Pancreas (tissue), 10 donors: ENCODE measurements at regions not wholly inside any gene's neighbourhood (a gene's known extent, or its start where the extent isn't known, plus 50 kb on each side); places are given as distances from the start of the nearest gene placed in this dataset.

Experiments
- ATAC-seq, 4 donors: fragments of 200-7000 bp; cut with Tn5 transposase; one replicate each; pipeline versions ENCODE4 v1.8.0 to v1.9.1; 2020; ENCODE audit warnings: mild to moderate bottlenecking in 4 of 4, moderate library complexity in 4 of 4
- DNase-seq, 6 donors: peaks; one replicate each; pipeline ENCODE4 v3.0.0-alpha.2; 2020
- FAIRE-seq: peaks from 2 replicates; lab custom pipeline; 2012; peaks lifted over from hg19 to GRCh38; lab: Jason Lieb, UNC
- H3K27ac ChIP-seq, 4 donors: fragments of 200-600 bp; sonication (generic); 1 replicate in 3 of 4; 2 replicates in 1 of 4; pipeline versions ENCODE4 v1.5.0 to v1.8.0; 2020
- H3K27me3 ChIP-seq, 4 donors: fragments of 200-600 bp; one replicate each; pipeline ENCODE4 v1.8.0; 2021
- H3K36me3 ChIP-seq, 3 donors: fragments of 200-600 bp; sonication (generic) in 1 of 3; one replicate each; pipeline versions ENCODE4 v1.5.0 to v1.8.0; 2020 to 2021
- H3K4me1 ChIP-seq, 3 donors: fragments of 200-600 bp; one replicate each; pipeline ENCODE4 v1.8.0; 2021
- H3K4me3 ChIP-seq, 4 donors: fragments of 200-600 bp; sonication (generic) in 2 of 4; one replicate each; pipeline versions ENCODE4 v1.5.0 to v1.8.0; 2020 to 2021
- H3K9me3 ChIP-seq, 4 donors: fragments of 200-600 bp; one replicate each; pipeline ENCODE4 v1.8.0; 2021
- WGBS, 2 donors: extraction: QIAGEN DNeasy Blood & Tissue Kit; methylation state at CpG; one replicate each; pipeline ENCODE4 v1.1.7; 2013; 5-methylcytosine and 5-hydroxymethylcytosine counted together
- intact Hi-C, 3 donors: fragments of 100-400 bp; cut with DNase I; formaldehyde crosslinking; loops; one replicate each; pipeline versions ENCODE4 v1.11.1 to v1.14.2; 2022
- TF ChIP-seq, protein P1 (sequence below), 4 donors: fragments of 200-600 bp; sonication (generic) in 3 of 4; IDR thresholded peaks; one replicate each; pipeline versions ENCODE4 v1.5.0 to v1.8.0; 2021; ENCODE audit warnings: antibody characterized with exemption in 4 of 4
- donor health status: healthy with polysubstance abuse.
- donor health status: DM: no; HTN: no; CAD: no; lungs with moderate emphysema.
- donor health status: DM: no; HTN: no; CAD: no.
- donor health status: control.
- donor health status: control.
- donor health status: Bipolar disorder and iron deficiency.
- donor health status: DM: yes; HTN: yes; CAD: no.
- donor health status: DM: no; HTN: no; CAD: no.
- donor health status: DM: no; HTN: no; CAD: no.
- donor health status: DM: yes; HTN: yes; CAD: no.

DNA sequence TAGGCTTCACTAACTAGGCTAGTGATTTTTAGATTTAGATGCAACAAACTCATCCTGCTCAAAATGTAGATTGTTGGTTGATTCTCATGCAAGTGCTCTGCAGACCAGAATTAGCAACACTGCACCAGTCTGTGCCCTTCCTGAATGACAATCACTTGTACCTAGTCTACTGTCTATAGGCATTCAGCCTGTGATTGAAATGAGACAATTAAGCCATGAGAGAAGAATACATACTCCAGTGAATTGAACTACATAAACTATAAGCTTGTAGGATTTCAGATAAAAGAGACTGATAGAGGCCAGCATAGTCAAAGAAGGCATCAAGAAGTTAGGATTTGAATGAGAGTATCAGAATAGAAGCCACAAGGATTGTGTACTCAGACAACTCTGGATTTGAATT lies 138.3 kb upstream of the NRXN1 start:
- H3K4me3 ChIP-seq, result no peak overlapping the region
- intact Hi-C loops, result no loop called here
- no peak for ATAC-seq
- no peaks in the 10 kb centered on the region for H3K4me1 ChIP-seq
- H3K27me3 ChIP-seq, result no peaks in the 10 kb centered on the region
- H3K27ac ChIP-seq, result no peak overlapping the region
- no peak for DNase-seq
- TF ChIP-seq, protein P1, sequence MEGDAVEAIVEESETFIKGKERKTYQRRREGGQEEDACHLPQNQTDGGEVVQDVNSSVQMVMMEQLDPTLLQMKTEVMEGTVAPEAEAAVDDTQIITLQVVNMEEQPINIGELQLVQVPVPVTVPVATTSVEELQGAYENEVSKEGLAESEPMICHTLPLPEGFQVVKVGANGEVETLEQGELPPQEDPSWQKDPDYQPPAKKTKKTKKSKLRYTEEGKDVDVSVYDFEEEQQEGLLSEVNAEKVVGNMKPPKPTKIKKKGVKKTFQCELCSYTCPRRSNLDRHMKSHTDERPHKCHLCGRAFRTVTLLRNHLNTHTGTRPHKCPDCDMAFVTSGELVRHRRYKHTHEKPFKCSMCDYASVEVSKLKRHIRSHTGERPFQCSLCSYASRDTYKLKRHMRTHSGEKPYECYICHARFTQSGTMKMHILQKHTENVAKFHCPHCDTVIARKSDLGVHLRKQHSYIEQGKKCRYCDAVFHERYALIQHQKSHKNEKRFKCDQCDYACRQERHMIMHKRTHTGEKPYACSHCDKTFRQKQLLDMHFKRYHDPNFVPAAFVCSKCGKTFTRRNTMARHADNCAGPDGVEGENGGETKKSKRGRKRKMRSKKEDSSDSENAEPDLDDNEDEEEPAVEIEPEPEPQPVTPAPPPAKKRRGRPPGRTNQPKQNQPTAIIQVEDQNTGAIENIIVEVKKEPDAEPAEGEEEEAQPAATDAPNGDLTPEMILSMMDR (IDR thresholded peaks at IDR 0.05), result no peak
- H3K9me3 ChIP-seq, result no peaks in the 10 kb centered on the region
- no peak for FAIRE-seq
- no peaks in the 10 kb centered on the region for H3K36me3 ChIP-seq

DNA sequence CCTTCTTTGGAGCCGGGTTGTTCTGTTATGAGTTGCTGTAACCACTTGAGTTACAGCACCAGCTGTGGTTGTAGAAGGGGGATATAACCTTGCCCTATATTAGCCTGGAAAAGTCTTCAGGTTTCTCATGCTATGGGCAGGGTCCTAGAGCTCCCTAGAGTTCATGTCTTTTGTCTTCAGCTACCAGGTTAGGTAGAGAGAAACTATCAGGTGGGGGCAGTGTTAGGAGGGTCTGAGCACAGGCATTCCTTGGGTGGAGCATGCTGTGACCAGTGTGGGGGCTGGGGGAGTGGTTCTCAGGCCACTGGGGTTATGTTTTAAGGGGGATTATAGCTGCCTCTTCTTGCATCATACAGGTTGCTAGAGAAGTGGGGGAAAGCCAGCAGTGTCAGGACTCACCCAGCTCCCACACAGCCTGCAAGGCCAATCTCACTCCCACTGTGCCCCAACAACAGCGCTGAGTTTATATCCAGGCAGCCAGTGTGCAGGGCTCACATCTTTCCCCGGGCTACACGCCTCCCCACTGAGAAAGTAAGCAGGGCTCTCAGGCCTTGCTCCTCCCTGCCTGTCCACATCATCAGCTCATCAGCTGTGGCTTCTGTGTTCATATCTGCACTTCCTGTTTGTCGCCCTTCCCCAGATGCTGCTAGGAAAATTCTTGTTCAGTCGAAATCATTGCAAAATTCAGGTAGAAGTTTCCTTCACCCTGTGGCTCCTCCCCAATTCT lies 133.8 kb upstream of the NRXN1 start:
- TF ChIP-seq, protein P1 (IDR thresholded peaks at IDR 0.05), result no peak
- Histone ChIP-seq H3K4me1 (no peaks in the 10 kb centered on the region), H3K4me3 (no peak overlapping the region), H3K27ac (no peak overlapping the region), H3K9me3 (no peaks in the 10 kb centered on the region), H3K36me3 (no peaks in the 10 kb centered on the region), H3K27me3 (no peaks in the 10 kb centered on the region)
- no peak for DNase-seq
- WGBS, 2 donors, result 53 to 63% methylated on average over 6 of the region's 6 CpGs
- intact Hi-C loops, result no loop called here
- peak in 1 of 4 donors; percentile 22 for ATAC-seq
- no peak for FAIRE-seq

DNA sequence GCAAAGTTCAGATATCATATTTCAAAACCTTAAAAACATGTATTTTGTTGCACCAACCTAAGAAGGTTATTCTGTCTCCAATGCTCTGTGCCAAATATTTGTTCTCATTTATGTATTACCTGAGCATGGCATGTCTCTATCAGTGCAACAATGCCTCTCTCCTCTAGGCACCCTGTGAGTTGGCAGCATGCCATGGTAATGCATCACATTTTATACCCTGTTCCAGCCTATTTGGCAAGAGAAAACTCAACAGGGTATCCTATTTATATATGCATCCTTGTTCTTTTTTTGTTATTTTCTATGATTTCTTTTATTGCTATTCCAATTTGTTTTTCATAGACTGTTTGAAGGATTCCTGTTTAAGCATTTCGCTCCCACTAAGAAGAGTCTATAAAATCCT lies 126.3 kb upstream of the NRXN1 start:
- Histone ChIP-seq H3K9me3 (no peaks in the 10 kb centered on the region), H3K36me3 (no peaks in the 10 kb centered on the region), H3K27ac (no peak overlapping the region), H3K27me3 (no peaks in the 10 kb centered on the region), H3K4me1 (no peaks in the 10 kb centered on the region), H3K4me3 (no peak overlapping the region)
- ATAC-seq (no peak), DNase-seq (no peak), FAIRE-seq (no peak)
- intact Hi-C loops, result no loop called here
- TF ChIP-seq, protein P1 (IDR thresholded peaks at IDR 0.05), result no peak
- 97 to 99% methylated on average over 1 of the region's 1 CpG for whole genome bisulfite sequencing, 2 donors

DNA sequence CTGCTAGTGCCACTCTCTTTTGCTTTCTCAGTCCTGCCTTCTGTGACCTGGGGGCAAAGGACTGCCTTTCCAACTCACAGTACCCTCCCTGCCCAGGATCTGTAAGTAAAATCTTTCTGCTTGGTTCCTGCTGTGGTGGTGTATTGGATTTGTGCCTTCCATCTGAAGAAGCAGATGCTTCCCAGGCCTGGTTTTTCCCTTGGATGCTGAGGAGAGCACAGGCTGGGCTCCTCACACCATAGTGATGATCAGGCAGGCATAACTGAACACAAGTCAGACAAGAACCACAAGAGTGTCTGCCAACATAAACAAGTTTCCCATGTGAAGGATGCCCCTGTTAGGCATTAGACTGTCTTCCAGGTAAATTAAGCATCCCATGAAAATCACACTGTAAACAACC lies 121.3 kb upstream of the NRXN1 start:
- ATAC-seq (no peak), DNase-seq (no peak), FAIRE-seq (no peak)
- H3K27me3 ChIP-seq, result no peaks in the 10 kb centered on the region
- no peak overlapping the region for H3K27ac ChIP-seq
- no peaks in the 10 kb centered on the region for H3K36me3 ChIP-seq
- H3K4me3 ChIP-seq, result no peak overlapping the region
- no peaks in the 10 kb centered on the region for H3K9me3 ChIP-seq
- H3K4me1 ChIP-seq, result no peaks in the 10 kb centered on the region
- TF ChIP-seq, protein P1 (IDR thresholded peaks at IDR 0.05), result no peak
- intact Hi-C loops, result no loop called here

DNA sequence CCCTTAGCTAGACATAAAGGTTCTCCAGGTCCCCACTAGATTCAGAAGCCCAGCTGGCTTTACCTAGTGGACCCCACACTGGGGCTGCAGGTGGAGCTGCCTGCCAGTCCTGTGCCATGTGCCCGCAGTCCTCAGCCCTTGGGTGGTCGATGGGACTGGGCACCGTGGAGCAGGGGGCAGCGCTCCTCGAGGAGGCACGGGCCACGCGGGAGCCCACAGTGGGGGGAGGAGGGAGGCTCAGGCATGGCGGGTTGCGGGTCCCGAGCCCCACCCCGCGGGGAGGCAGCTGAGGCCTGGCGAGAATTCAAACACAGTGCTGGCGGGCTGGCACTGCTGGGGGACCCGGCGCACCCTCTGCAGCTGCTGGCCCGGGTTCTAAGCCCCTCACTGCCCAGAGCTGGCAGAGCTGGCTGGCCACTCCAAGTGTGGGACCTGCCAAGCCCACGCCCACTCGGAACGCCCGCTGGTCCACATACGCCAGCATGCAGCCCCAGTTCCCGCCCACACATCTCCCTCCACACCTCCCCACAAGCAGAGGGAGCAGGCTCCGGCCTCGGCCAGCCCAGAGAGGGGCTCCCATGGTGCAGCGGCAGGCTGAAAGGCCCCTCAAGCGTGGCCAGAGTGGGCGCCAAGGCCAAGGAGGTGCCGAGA lies 119.7 kb upstream of the NRXN1 start:
- Histone ChIP-seq H3K27me3 (no peaks in the 10 kb centered on the region), H3K4me1 (no peaks in the 10 kb centered on the region), H3K27ac (no peak overlapping the region), H3K9me3 (no peaks in the 10 kb centered on the region), H3K36me3 (no peaks in the 10 kb centered on the region), H3K4me3 (no peak overlapping the region)
- peak in 2 of 6 donors; percentile 25 to 58 for DNase-seq
- TF ChIP-seq, protein P1 (IDR thresholded peaks at IDR 0.05), result no peak
- no peak for ATAC-seq
- WGBS, 2 donors, result 87 to 88% methylated on average over 29 to 30 of the region's 30 CpGs
- FAIRE-seq, result no peak
- intact Hi-C loops, result no loop called here
